Activated T-helper 17 cell treated with anti-CD3 and anti-CD28 coated beads, Interleukin-2, amount 50 U/mL, for 72 hours (primary cell): ENCODE measurements at regions not wholly inside any gene's neighbourhood (a gene's known extent, or its start where the extent isn't known, plus 50 kb on each side); places are given as distances from the start of the nearest gene placed in this dataset.
"Not testable (repeated sequence)": the region's sequence is repeated elsewhere in the genome, so short reads cannot be mapped to it uniquely, and the experiment has no call there.

ENCODE experiments used
- ATAC-seq: fragments of 150-1000 bp; cut with Tn5 transposase; replicated peaks from 2 replicates; pipeline ENCODE4 v1.10.0; 2021; ENCODE audit warnings: mild to moderate bottlenecking, moderate library complexity
- H3K27ac Mint-ChIP-seq: one replicate; pipeline ENCODE4 v1.8.0; 2022; ENCODE audit warnings: mixed read lengths
- H3K27me3 Mint-ChIP-seq: one replicate; pipeline ENCODE4 v1.8.0; 2022; ENCODE audit warnings: mixed read lengths
- H3K36me3 Mint-ChIP-seq: one replicate; pipeline ENCODE4 v1.8.0; 2022; ENCODE audit warnings: low read depth, mild to moderate bottlenecking, mixed read lengths
- H3K4me1 Mint-ChIP-seq: one replicate; pipeline ENCODE4 v1.8.0; 2022; ENCODE audit warnings: mixed read lengths
- H3K4me3 Mint-ChIP-seq: one replicate; pipeline ENCODE4 v1.8.0; 2022; ENCODE audit warnings: mild to moderate bottlenecking, mixed read lengths
- H3K9me3 Mint-ChIP-seq: one replicate; pipeline ENCODE4 v1.8.0; 2022; ENCODE audit warnings: mixed read lengths

GRCh38 chr6:40832691-40833090 is 206.3 kb downstream of the UNC5CL start:
- no peak for ATAC-seq
- Mint-ChIP-seq H3K36me3 (no peaks in the 10 kb centered on the region), H3K4me3 (no peak overlapping the region), H3K4me1 (no peaks in the 10 kb centered on the region), H3K27me3 (peaks cover 23% of the 10 kb centered on the region), H3K9me3 (no peaks in the 10 kb centered on the region), H3K27ac (no peak overlapping the region)

- no peak for ATAC-seq
- Mint-ChIP-seq H3K36me3 (no peaks in the 10 kb centered on the region), H3K9me3 (no peaks in the 10 kb centered on the region), H3K27ac (no peak overlapping the region), H3K27me3 (peaks cover 21% of the 10 kb centered on the region), H3K4me1 (no peaks in the 10 kb centered on the region), H3K4me3 (no peak overlapping the region)
These were observed 207.6 kb downstream of the UNC5CL start for GRCh38 chr6:40831381-40831780.

GRCh38 chr6:40825102-40825501 is 213.9 kb downstream of the UNC5CL start:
- H3K27me3 Mint-ChIP-seq, result peaks cover 19% of the 10 kb centered on the region
- H3K9me3 Mint-ChIP-seq, result no peaks in the 10 kb centered on the region
- no peak overlapping the region for H3K27ac Mint-ChIP-seq
- H3K4me1 Mint-ChIP-seq, result no peaks in the 10 kb centered on the region
- ATAC-seq, result no peak
- H3K36me3 Mint-ChIP-seq, result no peaks in the 10 kb centered on the region
- H3K4me3 Mint-ChIP-seq, result no peak overlapping the region

GRCh38 chr6:40823917-40824891 is 214.8 kb downstream of the UNC5CL start:
- H3K9me3 Mint-ChIP-seq, H3K36me3 Mint-ChIP-seq, H3K4me1 Mint-ChIP-seq, H3K4me3 Mint-ChIP-seq, H3K27ac Mint-ChIP-seq: not testable (repeated sequence)
- peak; percentile 58 for ATAC-seq
- peaks cover 19% of the 10 kb centered on the region for H3K27me3 Mint-ChIP-seq

- ATAC-seq, result no peak
- no peak overlapping the region for H3K27ac Mint-ChIP-seq
- no peaks in the 10 kb centered on the region for H3K9me3 Mint-ChIP-seq
- no peaks in the 10 kb centered on the region for H3K36me3 Mint-ChIP-seq
- H3K4me3 Mint-ChIP-seq, result no peak overlapping the region
- no peaks in the 10 kb centered on the region for H3K4me1 Mint-ChIP-seq
- peaks cover 18% of the 10 kb centered on the region for H3K27me3 Mint-ChIP-seq
These were observed 216.4 kb downstream of the UNC5CL start for GRCh38 chr6:40822619-40823018.

GRCh38 chr6:40819182-40819834 is 219.7 kb downstream of the UNC5CL start:
- Mint-ChIP-seq H3K4me1 (no peaks in the 10 kb centered on the region), H3K27ac (no peak overlapping the region), H3K27me3 (peaks cover 15% of the 10 kb centered on the region), H3K4me3 (no peak overlapping the region), H3K9me3 (no peaks in the 10 kb centered on the region), H3K36me3 (no peaks in the 10 kb centered on the region)
- no peak for ATAC-seq

GRCh38 chr6:40817369-40817768 is 221.7 kb downstream of the UNC5CL start:
- no peaks in the 10 kb centered on the region for H3K9me3 Mint-ChIP-seq
- no peaks in the 10 kb centered on the region for H3K4me1 Mint-ChIP-seq
- peaks cover 11% of the 10 kb centered on the region for H3K27me3 Mint-ChIP-seq
- no peaks in the 10 kb centered on the region for H3K36me3 Mint-ChIP-seq
- no peak for ATAC-seq
- H3K27ac Mint-ChIP-seq, result no peak overlapping the region
- no peak overlapping the region for H3K4me3 Mint-ChIP-seq

GRCh38 chr6:40816601-40817000 is 222.4 kb downstream of the UNC5CL start:
- H3K9me3 Mint-ChIP-seq, result no peaks in the 10 kb centered on the region
- H3K27me3 Mint-ChIP-seq, result peaks cover 11% of the 10 kb centered on the region
- no peak overlapping the region for H3K27ac Mint-ChIP-seq
- no peak overlapping the region for H3K4me3 Mint-ChIP-seq
- H3K4me1 Mint-ChIP-seq, result no peaks in the 10 kb centered on the region
- H3K36me3 Mint-ChIP-seq, result no peaks in the 10 kb centered on the region
- ATAC-seq, result no peak

- no peak overlapping the region for H3K4me3 Mint-ChIP-seq
- no peak for ATAC-seq
- H3K4me1 Mint-ChIP-seq, result no peaks in the 10 kb centered on the region
These were observed 223.3 kb downstream of the UNC5CL start for GRCh38 chr6:40815731-40816130.

GRCh38 chr6:40810171-40810570 is 223.0 kb upstream of the LRFN2 start:
- Mint-ChIP-seq H3K27ac (no peak overlapping the region), H3K36me3 (no peaks in the 10 kb centered on the region), H3K27me3 (peaks cover 3% of the 10 kb centered on the region), H3K9me3 (no peaks in the 10 kb centered on the region), H3K4me1 (no peaks in the 10 kb centered on the region), H3K4me3 (no peak overlapping the region)
- no peak for ATAC-seq

More at GRCh38 chr6:40815731-40816130, 223.3 kb downstream of the UNC5CL start:
- Mint-ChIP-seq H3K36me3 (no peaks in the 10 kb centered on the region), H3K27me3 (peaks cover 5% of the 10 kb centered on the region), H3K9me3 (no peaks in the 10 kb centered on the region), H3K27ac (no peak overlapping the region)

GRCh38 chr6:40809627-40810026 is 222.5 kb upstream of the LRFN2 start:
- Mint-ChIP-seq H3K27me3 (peaks cover 3% of the 10 kb centered on the region), H3K4me3 (no peak overlapping the region), H3K36me3 (no peaks in the 10 kb centered on the region), H3K4me1 (no peaks in the 10 kb centered on the region), H3K27ac (no peak overlapping the region), H3K9me3 (no peaks in the 10 kb centered on the region)
- ATAC-seq, result no peak

GRCh38 chr6:40807484-40807883 is 220.3 kb upstream of the LRFN2 start:
- Mint-ChIP-seq H3K9me3 (no peaks in the 10 kb centered on the region), H3K4me1 (no peaks in the 10 kb centered on the region), H3K27ac (no peak overlapping the region), H3K36me3 (no peaks in the 10 kb centered on the region), H3K4me3 (no peak overlapping the region), H3K27me3 (no peaks in the 10 kb centered on the region)
- no peak for ATAC-seq

- H3K27ac Mint-ChIP-seq, result no peak overlapping the region
- H3K36me3 Mint-ChIP-seq, result no peaks in the 10 kb centered on the region
- no peak for ATAC-seq
- no peaks in the 10 kb centered on the region for H3K27me3 Mint-ChIP-seq
- no peak overlapping the region for H3K4me3 Mint-ChIP-seq
- H3K9me3 Mint-ChIP-seq, result no peaks in the 10 kb centered on the region
- H3K4me1 Mint-ChIP-seq, result no peaks in the 10 kb centered on the region
These were observed 219.2 kb upstream of the LRFN2 start for GRCh38 chr6:40806256-40806864.

GRCh38 chr6:40805336-40805735 is 218.2 kb upstream of the LRFN2 start:
- no peaks in the 10 kb centered on the region for H3K4me1 Mint-ChIP-seq
- no peaks in the 10 kb centered on the region for H3K9me3 Mint-ChIP-seq
- H3K27ac Mint-ChIP-seq, result no peak overlapping the region
- H3K27me3 Mint-ChIP-seq, result no peaks in the 10 kb centered on the region
- ATAC-seq, result no peak
- no peaks in the 10 kb centered on the region for H3K36me3 Mint-ChIP-seq
- no peak overlapping the region for H3K4me3 Mint-ChIP-seq

GRCh38 chr6:40804905-40805304 is 217.7 kb upstream of the LRFN2 start:
- H3K27ac Mint-ChIP-seq, result no peak overlapping the region
- no peak for ATAC-seq
- no peaks in the 10 kb centered on the region for H3K9me3 Mint-ChIP-seq
- H3K27me3 Mint-ChIP-seq, result no peaks in the 10 kb centered on the region
- H3K4me3 Mint-ChIP-seq, result no peak overlapping the region
- H3K36me3 Mint-ChIP-seq, result no peaks in the 10 kb centered on the region
- H3K4me1 Mint-ChIP-seq, result no peaks in the 10 kb centered on the region
